GM12878 (cell line): ENCODE measurements at regions not wholly inside any gene's neighbourhood (a gene's known extent, or its start where the extent isn't known, plus 50 kb on each side); places are given as distances from the start of the nearest gene placed in this dataset.

ENCODE experiments used
- ATAC-seq: fragments of 200-7000 bp; cut with Tn5 transposase; 3 replicates; pipeline ENCODE4 v1.9.1; 2020; ENCODE audit warnings: mild to moderate bottlenecking, moderate library complexity
- BruUV-seq: library from RNA; stranded (reverse); fragments of 400-500 nt; replicated peaks from 2 replicates; lab custom pipeline; 2021; lab: Mats Ljungman, UMichigan
- CTCF ChIA-PET: fragments of 300-600 bp; sonication (Branson Sonifier 250); formaldehyde crosslinking; extraction: SDS; loops from one replicate; lab custom pipeline; 2021; ENCODE audit warnings: inconsistent platforms; lab: Yijun Ruan, JAX
- POLR2A ChIA-PET: fragments of 350-600 bp; formaldehyde crosslinking; extraction: SDS; loops from one replicate; lab custom pipeline; 2021; ENCODE audit warnings: inconsistent platforms; lab: Charles Lee
- RAD21 ChIA-PET: fragments of 300-600 bp; sonication (Branson Sonifier 250); formaldehyde crosslinking; loops from one replicate; lab custom pipeline; 2023; ENCODE audit warnings: antibody characterized with exemption; ENCODE audit not compliant: unreplicated experiment; lab: Charles Lee
- SMC1A ChIA-PET: fragments of 300-600 bp; sonication (Branson Sonifier 250); formaldehyde crosslinking; loops from one replicate; lab custom pipeline; 2023; ENCODE audit not compliant: unreplicated experiment, uncharacterized antibody; lab: Charles Lee
- DNase-seq: peaks from one replicate; pipeline ENCODE4 v3.0.0-alpha.2; 2011; ENCODE audit warnings: low read depth, low spot score
- FAIRE-seq: peaks from 3 replicates; lab custom pipeline; 2011; peaks lifted over from hg19 to GRCh38; lab: Jason Lieb, UNC
- H2AFZ ChIP-seq: 2 replicates; pipeline ENCODE4 v1.6.0; 2011; ENCODE audit warnings: low read depth, low read length, control low read depth; ENCODE audit not compliant: control insufficient read depth
- H3K27ac ChIP-seq: 2 replicates; pipeline ENCODE4 v1.5.1; 2011; ENCODE audit warnings: control low read depth; ENCODE audit not compliant: control insufficient read depth, insufficient read depth
- H3K27me3 ChIP-seq, 2 experiments: replicated peaks in 1 of 2; 2 replicates each; pipeline versions ENCODE4 v1.6.0 to v1.6.1; 2011; ENCODE audit warnings: low read length in 1 of 2; ENCODE audit not compliant: control insufficient read depth in 2 of 2, insufficient read depth in 2 of 2
- H3K36me3 ChIP-seq, 2 experiments: 2 replicates each; pipeline ENCODE4 v1.5.1; 2011; ENCODE audit warnings: low read length in 1 of 2; ENCODE audit not compliant: control insufficient read depth in 2 of 2, insufficient read depth in 2 of 2
- H3K4me1 ChIP-seq: 2 replicates; pipeline ENCODE4 v1.6.1; 2011; ENCODE audit warnings: mild to moderate bottlenecking, low read length, moderate library complexity, mixed read lengths; ENCODE audit not compliant: control insufficient read depth, insufficient read depth
- H3K4me2 ChIP-seq: 2 replicates; pipeline ENCODE4 v1.6.0; 2011; ENCODE audit warnings: control low read depth; ENCODE audit not compliant: control insufficient read depth, insufficient read depth
- H3K4me3 ChIP-seq: fragments of 200-600 bp; sonication (generic); 2 replicates; pipeline ENCODE4 v1.5.1; 2016
- H3K79me2 ChIP-seq: 2 replicates; pipeline ENCODE4 v1.6.0; 2011; ENCODE audit warnings: low read length; ENCODE audit not compliant: control insufficient read depth, insufficient read depth
- H3K9ac ChIP-seq: 2 replicates; pipeline ENCODE4 v1.8.0; 2011; ENCODE audit warnings: low read length, control low read depth, mixed read lengths; ENCODE audit not compliant: control insufficient read depth, insufficient read depth
- H3K9me3 ChIP-seq: replicated peaks from 3 replicates; pipeline ENCODE4 v1.5.1; 2011; ENCODE audit warnings: mild to moderate bottlenecking, low read length; ENCODE audit not compliant: control insufficient read depth, insufficient read depth
- H4K20me1 ChIP-seq: 2 replicates; pipeline ENCODE4 v1.6.0; 2011; ENCODE audit not compliant: control insufficient read depth, insufficient read depth
- EGR1 ChIP-seq, 2 experiments: IDR thresholded peaks; 1 replicate in 1 of 2; 2 replicates in 1 of 2; pipeline ENCODE4 v1.6.1; 2011 to 2012; ENCODE audit warnings: low read depth in 2 of 2, low read length in 2 of 2, borderline replicate concordance in 1 of 2, mild to moderate bottlenecking in 1 of 2, moderate library complexity in 1 of 2
- EP300 ChIP-seq, 2 experiments: fragments of 150-350 bp in 1 of 2; IDR thresholded peaks; 2 replicates each; pipeline ENCODE4 v1.6.1; 2011 to 2012; ENCODE audit warnings: low read depth in 2 of 2, low read length in 2 of 2, borderline replicate concordance in 1 of 2, improper control_type of control experiment in 1 of 2, inconsistent platforms in 1 of 2; ENCODE audit not compliant: control insufficient read depth in 1 of 2
- FOXM1 ChIP-seq: IDR thresholded peaks from 2 replicates; pipeline ENCODE4 v1.6.1; 2012; ENCODE audit warnings: low read depth, mild to moderate bottlenecking, inconsistent platforms, low read length, moderate library complexity
- IKZF1 ChIP-seq: fragments of 450-650 bp; conservative IDR thresholded peaks from 2 replicates; pipeline ENCODE4 v1.6.1; 2017; ENCODE audit warnings: antibody characterized with exemption, mild to moderate bottlenecking
- MEF2B ChIP-seq: fragments of 450-650 bp; IDR thresholded peaks from 2 replicates; pipeline ENCODE4 v1.6.1; 2018; ENCODE audit warnings: mild to moderate bottlenecking, moderate library complexity; ENCODE audit not compliant: partially characterized antibody, poor library complexity, severe bottlenecking
- MYB ChIP-seq: fragments of 150-350 bp; IDR thresholded peaks from 2 replicates; pipeline ENCODE4 v1.6.1; 2014; ENCODE audit warnings: mild to moderate bottlenecking, low read depth, low read length, borderline replicate concordance
- NR2C2 ChIP-seq: IDR thresholded peaks from 2 replicates; pipeline ENCODE4 v1.6.1; 2011; ENCODE audit warnings: borderline replicate concordance, low read depth; ENCODE audit not compliant: control insufficient read depth, insufficient read length
- POU2F2 ChIP-seq: IDR thresholded peaks from 3 replicates; pipeline ENCODE4 v1.6.1; 2011; ENCODE audit warnings: low read depth, mild to moderate bottlenecking, low read length, borderline replicate concordance
- SMAD5 ChIP-seq: IDR thresholded peaks from 2 replicates; pipeline ENCODE4 v1.6.1; 2016; ENCODE audit warnings: antibody characterized with exemption, low read depth
- SMC3 ChIP-seq: IDR thresholded peaks from 2 replicates; pipeline ENCODE4 v1.6.1; 2011; ENCODE audit warnings: low read length, improper control_type of control experiment, borderline replicate concordance
- SREBF1 ChIP-seq: IDR thresholded peaks from 2 replicates; pipeline ENCODE4 v1.6.1; 2012; ENCODE audit warnings: mild to moderate bottlenecking, low read length
- TBL1XR1 ChIP-seq: IDR thresholded peaks from 2 replicates; pipeline ENCODE4 v1.6.1; 2012; ENCODE audit warnings: low read depth, low read length, improper control_type of control experiment
- TCF7 ChIP-seq: IDR thresholded peaks from 2 replicates; pipeline ENCODE4 v1.6.1; 2014; ENCODE audit warnings: antibody characterized with exemption, borderline replicate concordance
- YY1 ChIP-seq: IDR thresholded peaks from 2 replicates; pipeline ENCODE4 v1.6.1; 2011; ENCODE audit warnings: low read depth, mild to moderate bottlenecking, low read length
- ZBED1 ChIP-seq: IDR thresholded peaks from 2 replicates; pipeline ENCODE4 v1.6.1; 2016; ENCODE audit warnings: borderline replicate concordance
- ZNF217 ChIP-seq: fragments of 450-650 bp; IDR thresholded peaks from 2 replicates; pipeline ENCODE4 v1.6.1; 2017; ENCODE audit warnings: antibody characterized with exemption, mild to moderate bottlenecking
- ZNF24 ChIP-seq: fragments of 450-650 bp; IDR thresholded peaks from 2 replicates; pipeline ENCODE4 v1.6.1; 2017; ENCODE audit warnings: antibody characterized with exemption, mild to moderate bottlenecking
- WGBS: methylation state at CpG from one replicate; pipeline ENCODE4 v1.1.6; 2016; ENCODE audit warnings: low lambda C conversion rate; ENCODE audit not compliant: insufficient replicate concordance, insufficient coverage; ENCODE audit errors: missing lambda C conversion rate; 5-methylcytosine and 5-hydroxymethylcytosine counted together
- in situ Hi-C: fragments of 300-500 bp; cut with MboI; formaldehyde crosslinking; loops from 9 replicates; pipeline ENCODE4 v1.14.3; 2018; ENCODE audit warnings: mixed read lengths
- intact Hi-C: fragments of 100-400 bp; cut with micrococcal nuclease; formaldehyde crosslinking; loops from one replicate; pipeline ENCODE4 v1.14.2; 2022; ENCODE audit not compliant: unreplicated experiment
- TF ChIP-seq, protein P1 (sequence below): fragments of 450-650 bp; IDR thresholded peaks from 2 replicates; pipeline ENCODE4 v1.6.1; 2016; ENCODE audit warnings: mild to moderate bottlenecking
- TF ChIP-seq, protein P2 (sequence below), 3 experiments: IDR thresholded peaks in 2 of 3; conservative IDR thresholded peaks in 1 of 3; 2 replicates each; pipeline ENCODE4 v1.5.1; 2011; ENCODE audit warnings: low read depth in 3 of 3, low read length in 3 of 3, mild to moderate bottlenecking in 3 of 3, control low read depth in 2 of 3, moderate library complexity in 2 of 3, inconsistent platforms in 1 of 3, mixed read lengths in 1 of 3; ENCODE audit not compliant: control insufficient read depth in 2 of 3, insufficient read depth in 1 of 3; ENCODE audit errors: extremely low read depth in 1 of 3
- TF ChIP-seq, protein P3 (sequence below): fragments of 450-650 bp; IDR thresholded peaks from 2 replicates; pipeline ENCODE4 v1.6.1; 2017; ENCODE audit warnings: low read depth, mild to moderate bottlenecking, moderate library complexity

DNA sequence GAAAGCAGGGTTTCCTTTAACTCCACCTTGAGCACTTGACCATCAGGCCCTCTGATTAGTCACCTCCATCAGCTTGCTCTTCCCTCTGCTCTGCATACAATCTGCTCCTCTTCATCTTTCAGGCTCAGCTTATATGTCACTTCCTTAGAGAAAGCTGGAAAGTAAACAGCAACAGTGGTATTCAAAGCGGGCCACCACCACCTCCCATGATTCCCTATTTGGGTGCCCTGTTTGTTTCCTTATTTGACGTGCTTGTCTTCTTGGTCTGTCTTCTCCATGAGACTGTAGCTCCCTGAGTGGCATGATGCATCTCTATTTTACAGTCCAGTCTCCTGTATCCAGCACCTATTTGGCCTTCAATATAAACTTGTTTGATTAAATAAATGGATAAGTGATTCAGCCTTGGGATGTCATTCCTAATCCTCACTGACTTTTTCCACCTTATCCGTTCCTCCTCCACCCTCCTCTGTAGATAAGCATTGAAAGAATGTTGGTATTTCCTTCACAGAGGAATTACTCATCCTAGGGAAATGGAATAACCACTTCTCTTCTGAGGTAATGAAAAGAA is 102.8 kb upstream of the SGK1 start:
- DNase-seq, result no peak
- no peak for FAIRE-seq
- in situ Hi-C loops (no loop called here), intact Hi-C loops (no loop called here)
- Histone ChIP-seq H3K27me3 (peaks cover 0 to under 1% of the 10 kb centered on the region in 2 experiments; a peak in 1 of 4 replicates), H3K27ac (no peak overlapping the region), H3K36me3 (no peaks in the 10 kb centered on the region), H3K79me2 (no peaks in the 10 kb centered on the region), H3K9me3 (no peaks in the 10 kb centered on the region), H4K20me1 (no peaks in the 10 kb centered on the region), H3K4me2 (no peak overlapping the region), H3K9ac (no peak overlapping the region), H3K4me3 (no peak overlapping the region), H3K4me1 (no peaks in the 10 kb centered on the region), H2AFZ (no peak overlapping the region)
- CTCF ChIA-PET, result no interaction called here
- BruUV-seq, result no TSS peak
- WGBS, result 84% methylated on average over 3 of the region's 3 CpGs
- SMC1A ChIA-PET, result interaction anchor here (1.0 to 1.3 kb wide), 2 partner anchors 8 to 10 kb away, joined by 3 to 4 read pairs; no protein-coding TSS in a partner anchor
- TF ChIP-seq ZNF24 (no peak), MYB (no peak), EGR1 (IDR thresholded peaks at IDR 0.05; ENCODE audit: borderline replicate concordance in 1 of 2, low read depth in 2 of 2, low read length in 2 of 2) (no peak), NR2C2 (no peak), ZBED1 (no peak), IKZF1 (no peak), SREBF1 (no peak), SMC3 (no peak), EP300 (IDR thresholded peaks at IDR 0.05; ENCODE audit: borderline replicate concordance in 1 of 2, control insufficient read depth in 1 of 2, low read depth in 2 of 2, low read length in 2 of 2) (no peak), POU2F2 (no peak), SMAD5 (no peak), TBL1XR1 (no peak), ZNF217 (no peak), YY1 (no peak), MEF2B (no peak), TCF7 (no peak), FOXM1 (no peak)
- TF ChIP-seq, protein P1, sequence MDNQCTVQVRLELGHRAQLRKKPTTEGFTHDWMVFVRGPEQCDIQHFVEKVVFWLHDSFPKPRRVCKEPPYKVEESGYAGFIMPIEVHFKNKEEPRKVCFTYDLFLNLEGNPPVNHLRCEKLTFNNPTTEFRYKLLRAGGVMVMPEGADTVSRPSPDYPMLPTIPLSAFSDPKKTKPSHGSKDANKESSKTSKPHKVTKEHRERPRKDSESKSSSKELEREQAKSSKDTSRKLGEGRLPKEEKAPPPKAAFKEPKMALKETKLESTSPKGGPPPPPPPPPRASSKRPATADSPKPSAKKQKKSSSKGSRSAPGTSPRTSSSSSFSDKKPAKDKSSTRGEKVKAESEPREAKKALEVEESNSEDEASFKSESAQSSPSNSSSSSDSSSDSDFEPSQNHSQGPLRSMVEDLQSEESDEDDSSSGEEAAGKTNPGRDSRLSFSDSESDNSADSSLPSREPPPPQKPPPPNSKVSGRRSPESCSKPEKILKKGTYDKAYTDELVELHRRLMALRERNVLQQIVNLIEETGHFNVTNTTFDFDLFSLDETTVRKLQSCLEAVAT, result no peak
- TF ChIP-seq, protein P2, sequence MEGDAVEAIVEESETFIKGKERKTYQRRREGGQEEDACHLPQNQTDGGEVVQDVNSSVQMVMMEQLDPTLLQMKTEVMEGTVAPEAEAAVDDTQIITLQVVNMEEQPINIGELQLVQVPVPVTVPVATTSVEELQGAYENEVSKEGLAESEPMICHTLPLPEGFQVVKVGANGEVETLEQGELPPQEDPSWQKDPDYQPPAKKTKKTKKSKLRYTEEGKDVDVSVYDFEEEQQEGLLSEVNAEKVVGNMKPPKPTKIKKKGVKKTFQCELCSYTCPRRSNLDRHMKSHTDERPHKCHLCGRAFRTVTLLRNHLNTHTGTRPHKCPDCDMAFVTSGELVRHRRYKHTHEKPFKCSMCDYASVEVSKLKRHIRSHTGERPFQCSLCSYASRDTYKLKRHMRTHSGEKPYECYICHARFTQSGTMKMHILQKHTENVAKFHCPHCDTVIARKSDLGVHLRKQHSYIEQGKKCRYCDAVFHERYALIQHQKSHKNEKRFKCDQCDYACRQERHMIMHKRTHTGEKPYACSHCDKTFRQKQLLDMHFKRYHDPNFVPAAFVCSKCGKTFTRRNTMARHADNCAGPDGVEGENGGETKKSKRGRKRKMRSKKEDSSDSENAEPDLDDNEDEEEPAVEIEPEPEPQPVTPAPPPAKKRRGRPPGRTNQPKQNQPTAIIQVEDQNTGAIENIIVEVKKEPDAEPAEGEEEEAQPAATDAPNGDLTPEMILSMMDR (IDR thresholded peaks at IDR 0.05 in 2 of 3, conservative IDR thresholded peaks at IDR 0.05 in 1 of 3; ENCODE audit: control insufficient read depth in 2 of 3, extremely low read depth in 1 of 3, insufficient read depth in 1 of 3, low read depth in 3 of 3, low read length in 3 of 3), result no peak
- TF ChIP-seq, protein P3, sequence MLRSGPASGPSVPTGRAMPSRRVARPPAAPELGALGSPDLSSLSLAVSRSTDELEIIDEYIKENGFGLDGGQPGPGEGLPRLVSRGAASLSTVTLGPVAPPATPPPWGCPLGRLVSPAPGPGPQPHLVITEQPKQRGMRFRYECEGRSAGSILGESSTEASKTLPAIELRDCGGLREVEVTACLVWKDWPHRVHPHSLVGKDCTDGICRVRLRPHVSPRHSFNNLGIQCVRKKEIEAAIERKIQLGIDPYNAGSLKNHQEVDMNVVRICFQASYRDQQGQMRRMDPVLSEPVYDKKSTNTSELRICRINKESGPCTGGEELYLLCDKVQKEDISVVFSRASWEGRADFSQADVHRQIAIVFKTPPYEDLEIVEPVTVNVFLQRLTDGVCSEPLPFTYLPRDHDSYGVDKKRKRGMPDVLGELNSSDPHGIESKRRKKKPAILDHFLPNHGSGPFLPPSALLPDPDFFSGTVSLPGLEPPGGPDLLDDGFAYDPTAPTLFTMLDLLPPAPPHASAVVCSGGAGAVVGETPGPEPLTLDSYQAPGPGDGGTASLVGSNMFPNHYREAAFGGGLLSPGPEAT, result no peak
- POLR2A ChIA-PET, result no interaction called here
- RAD21 ChIA-PET, result no interaction called here
- ATAC-seq, result no peak
